NCI-H1417 (cell line): ENCODE measurements at regions not wholly inside any gene's neighbourhood (a gene's known extent, or its start where the extent isn't known, plus 50 kb on each side); places are given as distances from the start of the nearest gene placed in this dataset.
"Not testable (repeated sequence)": the region's sequence is repeated elsewhere in the genome, so short reads cannot be mapped to it uniquely, and the experiment has no call there.

ENCODE experiments used
- DNase-seq, 3 experiments: peaks; one replicate each; lab custom pipeline; 2025; lab: John Stamatoyannopoulos, UW

DNA sequence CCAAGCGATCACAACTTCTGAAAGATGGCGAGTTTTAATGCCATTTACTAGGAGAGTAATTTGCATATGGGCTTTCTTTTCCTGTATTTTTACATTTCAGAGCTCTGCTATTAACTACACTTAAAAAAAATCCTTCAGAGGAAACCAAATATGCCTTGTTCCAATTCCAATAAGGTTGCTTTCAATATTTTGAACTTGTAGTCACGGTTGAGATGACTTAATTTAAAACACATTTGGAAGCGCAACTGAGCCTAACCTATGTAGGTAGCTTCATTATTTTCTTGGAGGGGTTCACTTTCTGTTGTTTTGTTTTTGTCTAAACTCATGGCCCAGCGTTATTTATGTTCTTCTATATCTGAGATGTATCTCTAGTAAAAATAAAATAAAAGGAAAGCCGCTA, 93.4 kb downstream of the BLID start:
- DNase-seq = no peak

GRCh38 chr11:122020902-122021301, 95.1 kb downstream of the BLID start:
- no peak for DNase-seq

- DNase-seq = no peak
Measured at GRCh38 chr11:122019908-122020694, 95.9 kb downstream of the BLID start.

DNA sequence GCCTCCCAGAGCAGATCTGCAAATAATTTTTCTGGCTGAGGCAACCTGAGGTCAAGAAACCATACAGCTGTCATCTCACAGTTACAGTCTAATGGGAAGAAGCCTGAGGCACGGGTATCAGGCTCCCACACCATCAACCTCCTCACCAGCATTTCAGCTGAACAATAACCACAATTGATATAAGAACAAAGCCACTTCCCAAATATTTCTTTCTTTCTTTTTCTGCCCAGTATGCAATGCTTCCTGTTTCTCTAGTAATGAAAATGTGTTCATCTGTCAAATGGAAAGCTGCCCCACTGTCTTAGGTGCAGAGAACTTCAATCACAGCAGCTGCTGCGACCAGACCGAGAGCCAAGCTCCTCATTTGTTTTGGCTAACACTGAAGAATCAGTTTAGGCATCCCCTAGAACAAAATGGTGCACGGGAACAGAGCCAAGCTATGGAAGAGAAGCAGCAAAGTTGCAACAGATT, 108.4 kb downstream of the BLID start:
- no peak for DNase-seq

- DNase-seq = no peak
Measured at GRCh38 chr11:122004446-122004845, 111.6 kb downstream of the BLID start.

- no peak for DNase-seq
Measured at GRCh38 chr11:122002926-122003325, 113.1 kb downstream of the BLID start.

DNA sequence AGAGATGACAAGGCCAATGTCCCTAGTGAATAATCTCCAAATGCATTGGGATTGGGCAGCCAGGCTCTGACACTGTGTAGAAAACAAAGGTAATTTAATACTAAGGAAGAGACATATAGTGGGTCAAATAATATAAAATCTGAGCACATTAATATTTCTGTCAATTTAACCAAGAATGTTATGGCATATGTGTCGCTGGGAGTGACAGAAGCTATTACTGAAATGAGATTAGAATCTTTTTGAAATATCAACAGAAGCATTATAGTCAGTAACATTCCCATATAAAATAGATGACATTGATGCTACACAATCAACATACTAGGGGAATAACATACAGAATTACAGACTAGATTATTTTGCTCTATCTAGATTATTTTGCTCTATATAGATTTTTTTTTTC, 114.0 kb downstream of the BLID start:
- DNase-seq = no peak

GRCh38 chr11:121999651-122000050, 116.4 kb downstream of the BLID start:
- no peak for DNase-seq

- DNase-seq = no peak
Measured at GRCh38 chr11:121996574-121996973, 119.4 kb downstream of the BLID start.

GRCh38 chr11:121983901-121984300, 132.1 kb downstream of the BLID start:
- no peak for DNase-seq

DNA sequence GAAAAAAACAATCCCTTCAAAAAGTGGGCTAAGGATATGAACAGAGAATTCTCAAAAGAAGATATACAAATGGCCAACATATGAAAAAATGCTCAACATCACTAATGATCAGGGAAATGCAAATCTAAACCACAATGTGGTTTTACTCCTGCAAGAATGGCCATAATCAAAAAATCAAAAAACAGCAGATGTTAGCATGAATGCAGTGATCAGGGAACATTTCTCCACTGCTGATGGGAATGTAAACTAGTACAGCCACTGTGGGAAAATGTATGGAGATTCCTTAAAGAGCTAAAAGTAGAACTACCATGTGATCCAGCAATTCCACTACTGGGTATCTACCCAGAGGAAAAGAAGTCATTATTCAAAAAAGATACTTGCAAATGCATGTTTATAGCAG, 138.1 kb downstream of the BLID start:
- DNase-seq = not testable (repeated sequence)

- no peak for DNase-seq
Measured at GRCh38 chr11:121968638-121969037, 147.4 kb downstream of the BLID start.

- no peak for DNase-seq
Measured at GRCh38 chr11:121967131-121967704, 148.8 kb downstream of the BLID start.

GRCh38 chr11:121965330-121965729, 150.7 kb downstream of the BLID start:
- DNase-seq = no peak

DNA sequence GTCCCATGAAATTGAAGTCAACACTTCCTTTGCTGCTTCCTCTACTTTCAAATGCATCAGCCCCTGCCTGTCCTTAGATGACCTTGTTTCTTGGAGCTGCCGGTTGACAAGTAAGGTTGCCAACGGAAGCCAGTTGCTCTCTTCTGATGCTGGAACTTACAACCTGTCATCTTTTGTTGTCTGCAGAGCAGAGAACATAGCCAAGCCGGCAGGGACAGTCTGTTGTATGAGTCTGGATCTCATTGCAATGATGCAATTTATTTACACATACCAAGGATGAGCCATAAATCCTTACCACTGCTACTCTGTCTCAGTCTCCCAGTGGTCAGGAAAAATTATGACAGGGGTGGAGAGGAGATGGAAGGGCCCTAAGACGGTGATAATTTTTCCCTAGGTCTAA, 151.4 kb downstream of the BLID start:
- no peak for DNase-seq

DNA sequence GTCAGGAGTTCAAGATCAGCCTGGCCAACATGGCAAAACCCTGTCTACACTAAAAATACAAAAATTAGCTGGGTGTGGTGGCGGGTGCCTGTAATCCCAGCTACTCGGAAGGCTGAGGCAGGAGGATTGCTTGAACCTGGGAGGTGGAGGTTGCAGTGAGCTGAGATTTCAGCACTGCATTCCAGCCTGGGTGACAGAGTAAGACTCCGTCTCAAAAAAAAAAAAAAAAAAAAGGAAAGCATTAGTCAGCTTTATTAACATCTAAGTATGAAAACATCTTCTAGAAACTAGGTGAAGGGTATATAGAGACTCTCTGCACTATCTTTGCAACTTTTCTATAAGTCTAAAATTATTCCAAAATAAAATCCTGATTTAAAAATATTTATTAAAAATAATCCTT, 152.2 kb downstream of the BLID start:
- DNase-seq = not testable (repeated sequence)

- peak in 1 of 3 experiments; percentile 4 for DNase-seq
Measured at GRCh38 chr11:121961321-121961801, 154.7 kb downstream of the BLID start.

DNA sequence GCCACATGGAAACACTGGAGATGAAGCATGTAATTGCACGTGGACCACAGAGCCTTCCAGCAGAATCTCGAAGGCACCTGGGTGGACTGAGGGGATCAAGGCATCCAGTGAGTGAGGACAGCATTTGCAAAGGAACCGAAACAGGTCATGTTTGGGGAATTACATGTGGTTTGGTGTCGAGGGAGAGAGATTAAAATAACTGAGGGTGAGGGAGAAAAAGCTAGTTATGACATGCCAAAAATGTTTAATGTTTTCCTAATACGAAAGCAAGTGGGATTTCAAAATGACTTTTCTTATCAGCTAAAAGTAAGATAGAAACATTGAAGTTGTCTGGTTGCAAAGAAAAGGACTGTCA, 157.1 kb downstream of the BLID start:
- DNase-seq = no peak

DNA sequence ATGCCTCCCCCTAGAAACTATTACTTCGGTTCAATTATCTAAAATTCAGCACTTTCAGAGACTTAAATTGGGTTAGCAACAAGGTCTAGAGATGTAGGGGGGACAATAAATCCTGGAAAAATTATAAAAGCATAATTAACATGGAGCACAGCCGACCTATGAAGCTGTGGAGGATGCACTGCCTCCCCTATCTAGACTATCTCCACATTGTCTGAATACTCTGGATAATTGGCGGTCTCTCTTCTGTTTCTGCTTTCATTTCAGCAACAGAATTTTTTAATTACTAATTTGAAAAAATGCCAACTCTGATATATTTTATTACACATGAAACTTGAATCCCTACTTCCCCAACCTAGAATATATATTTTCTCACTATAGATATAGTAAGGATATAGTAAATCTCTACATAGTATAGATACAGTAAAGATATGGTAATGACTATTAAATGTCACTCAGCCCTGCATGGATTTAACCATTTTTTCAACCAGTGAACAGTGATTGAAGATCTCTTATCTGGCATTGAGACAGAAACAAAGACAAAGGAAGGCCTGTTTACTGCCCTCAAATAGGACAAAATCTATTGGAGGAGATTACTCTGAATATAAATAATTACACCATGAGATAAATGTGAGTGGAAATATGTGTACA, 157.6 kb downstream of the BLID start:
- DNase-seq = no peak

DNA sequence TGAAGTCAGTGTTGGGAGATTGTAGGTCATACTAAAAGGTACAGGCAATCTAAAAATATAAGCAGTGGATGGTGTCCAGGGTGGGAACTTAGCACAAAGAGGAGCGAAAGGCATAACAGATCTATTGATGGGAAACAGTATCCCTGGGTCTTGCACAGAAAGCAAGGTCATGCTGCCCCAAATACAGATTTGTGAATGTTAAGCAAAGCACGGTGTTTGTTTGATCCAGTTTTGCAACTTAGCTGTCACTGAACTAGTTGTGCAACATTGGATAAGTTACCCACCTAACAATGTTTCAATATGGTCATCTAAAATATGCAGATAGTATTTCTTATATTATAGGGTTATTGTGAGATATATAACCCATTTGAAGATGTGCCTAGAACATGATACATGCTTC, 162.9 kb downstream of the BLID start:
- DNase-seq = no peak

DNA sequence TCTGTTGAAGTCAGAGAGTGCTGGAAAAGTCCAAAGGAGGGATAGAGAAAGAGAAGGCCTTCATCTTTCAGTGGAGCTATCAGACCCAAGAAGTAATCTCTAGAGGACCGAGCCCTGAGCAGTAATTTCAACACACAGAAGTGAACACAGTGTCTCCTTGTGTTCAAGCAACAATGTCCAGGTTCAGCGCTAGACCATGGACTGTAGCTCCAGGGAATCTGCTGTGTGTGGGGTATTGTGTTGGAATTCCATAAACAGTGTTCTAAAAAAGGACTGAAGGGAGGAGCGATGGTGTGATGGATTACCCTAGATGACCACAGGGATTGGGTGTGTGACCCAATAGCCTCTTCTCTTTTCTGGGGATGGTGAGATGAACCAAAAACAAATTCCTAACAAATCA, 165.9 kb downstream of the BLID start:
- no peak for DNase-seq

GRCh38 chr11:121946514-121946913, 169.5 kb downstream of the BLID start:
- no peak for DNase-seq

- DNase-seq = no peak
Measured at GRCh38 chr11:121944556-121945230, 171.3 kb downstream of the BLID start.
